GM21515 (cell line): ENCODE measurements at regions not wholly inside any gene's neighbourhood (a gene's known extent, or its start where the extent isn't known, plus 50 kb on each side); places are given as distances from the start of the nearest gene placed in this dataset.
"Not testable (repeated sequence)": the region's sequence is repeated elsewhere in the genome, so short reads cannot be mapped to it uniquely, and the experiment has no call there.

Source experiments
- ATAC-seq: cut with Tn5 transposase; IDR thresholded peaks from one replicate; pipeline ENCODE4 v1.9.1; 2021; ENCODE audit not compliant: unreplicated experiment

DNA sequence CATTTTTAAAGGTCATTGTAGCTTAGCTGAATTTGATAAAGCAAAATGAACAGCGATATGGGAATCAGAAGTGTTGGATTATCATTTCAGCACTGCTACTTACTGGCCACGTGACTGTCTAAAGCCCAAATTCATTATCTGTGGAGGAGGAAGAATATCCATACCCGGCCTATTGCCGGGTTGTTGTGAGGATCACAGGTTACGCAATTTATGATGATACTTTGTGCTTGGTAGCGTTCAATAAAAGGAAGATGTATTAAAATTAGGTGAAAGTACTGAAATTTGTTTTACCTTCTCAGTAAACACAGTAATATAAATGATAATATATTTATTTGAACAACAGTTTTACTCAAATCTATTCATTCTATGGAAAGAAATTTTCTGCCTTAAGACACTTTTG is 1540.2 kb downstream of the ADGRL3 start:
- no peak for ATAC-seq

DNA sequence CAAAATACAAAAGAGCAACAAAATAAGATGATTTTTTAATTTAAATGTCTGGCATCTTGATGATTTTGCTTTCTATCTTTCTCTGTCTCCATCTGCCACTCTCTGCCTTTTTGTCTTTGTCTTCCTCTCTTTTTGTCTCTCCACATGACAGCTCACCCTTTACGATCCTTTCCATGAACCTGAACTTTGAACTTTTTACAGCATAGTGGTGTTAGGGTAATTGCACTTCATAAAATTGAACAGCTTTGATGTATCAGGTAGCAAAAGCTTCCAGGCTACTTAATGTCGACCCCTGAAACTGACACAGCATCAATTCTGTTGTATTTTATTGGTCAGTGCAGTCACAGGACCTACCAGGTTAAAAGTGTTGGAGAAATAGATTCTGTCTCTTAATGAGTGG is 1517.0 kb downstream of the ADGRL3 start:
- ATAC-seq = no peak

DNA sequence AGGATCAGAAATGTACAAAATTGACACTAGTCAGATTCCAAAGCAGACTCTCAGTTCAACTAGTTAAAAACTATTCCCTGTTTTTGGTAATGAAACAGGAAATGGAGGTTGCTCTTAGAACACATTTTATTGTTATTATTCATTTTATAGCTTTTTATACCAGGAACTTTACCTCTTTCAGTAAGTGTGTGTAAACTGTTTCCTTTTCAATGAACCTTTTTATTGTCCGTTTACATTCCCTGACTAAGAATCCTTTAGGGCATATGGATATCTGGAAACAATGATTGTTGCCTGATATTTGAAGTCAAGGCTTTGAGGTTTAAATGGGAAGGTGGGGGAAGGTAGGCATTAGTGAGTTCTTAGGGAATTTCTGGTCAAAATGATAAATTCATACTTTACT is 1511.4 kb downstream of the ADGRL3 start:
- no peak for ATAC-seq

DNA sequence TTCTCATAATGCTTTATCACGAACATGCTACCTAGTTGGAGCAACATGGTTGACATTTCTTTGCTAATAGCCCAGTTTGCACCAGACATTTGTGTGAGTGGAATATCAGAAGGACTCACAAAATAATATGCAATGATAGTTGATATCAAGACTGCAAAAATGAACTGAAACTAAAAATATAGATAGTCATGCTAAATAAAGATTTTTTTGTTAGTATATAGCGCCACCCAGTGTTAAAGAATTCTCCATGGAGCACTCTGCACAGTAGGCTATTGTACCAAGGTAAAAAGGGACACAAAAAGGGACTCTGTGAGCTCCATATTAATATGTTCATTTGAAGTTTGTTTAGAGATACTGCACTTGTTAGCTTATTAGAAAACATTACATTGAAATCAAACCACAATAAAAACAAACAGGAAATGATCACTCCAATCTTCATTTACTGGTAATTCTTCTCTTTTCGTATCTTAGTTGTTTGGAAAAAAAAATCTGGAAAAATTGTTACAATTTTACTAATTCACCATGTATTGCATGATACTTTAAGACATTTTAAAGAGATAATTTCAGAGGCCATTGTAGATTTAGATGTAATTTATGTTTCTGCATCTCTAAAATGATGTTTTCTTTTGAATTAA is 1509.6 kb downstream of the ADGRL3 start:
- no peak for ATAC-seq

DNA sequence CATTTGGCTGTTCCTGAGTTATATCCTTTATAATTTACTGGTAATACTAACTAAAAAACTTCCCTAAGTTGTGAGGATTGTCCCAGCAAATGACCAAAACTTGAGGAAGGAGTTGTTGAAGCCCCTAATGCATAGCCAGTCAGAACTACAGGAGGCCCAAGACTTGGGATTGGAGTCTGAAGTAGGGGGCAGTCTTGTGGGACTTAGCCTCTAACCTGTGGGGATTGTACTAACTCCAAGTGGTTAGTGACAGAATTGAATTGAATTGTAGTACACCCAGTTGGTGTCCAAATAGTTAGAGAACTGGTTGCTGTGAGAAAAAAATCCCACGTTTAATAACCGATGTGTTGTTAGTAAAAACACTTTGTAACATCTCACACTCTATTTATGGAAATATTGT is 1506.3 kb downstream of the ADGRL3 start:
- ATAC-seq = no peak

DNA sequence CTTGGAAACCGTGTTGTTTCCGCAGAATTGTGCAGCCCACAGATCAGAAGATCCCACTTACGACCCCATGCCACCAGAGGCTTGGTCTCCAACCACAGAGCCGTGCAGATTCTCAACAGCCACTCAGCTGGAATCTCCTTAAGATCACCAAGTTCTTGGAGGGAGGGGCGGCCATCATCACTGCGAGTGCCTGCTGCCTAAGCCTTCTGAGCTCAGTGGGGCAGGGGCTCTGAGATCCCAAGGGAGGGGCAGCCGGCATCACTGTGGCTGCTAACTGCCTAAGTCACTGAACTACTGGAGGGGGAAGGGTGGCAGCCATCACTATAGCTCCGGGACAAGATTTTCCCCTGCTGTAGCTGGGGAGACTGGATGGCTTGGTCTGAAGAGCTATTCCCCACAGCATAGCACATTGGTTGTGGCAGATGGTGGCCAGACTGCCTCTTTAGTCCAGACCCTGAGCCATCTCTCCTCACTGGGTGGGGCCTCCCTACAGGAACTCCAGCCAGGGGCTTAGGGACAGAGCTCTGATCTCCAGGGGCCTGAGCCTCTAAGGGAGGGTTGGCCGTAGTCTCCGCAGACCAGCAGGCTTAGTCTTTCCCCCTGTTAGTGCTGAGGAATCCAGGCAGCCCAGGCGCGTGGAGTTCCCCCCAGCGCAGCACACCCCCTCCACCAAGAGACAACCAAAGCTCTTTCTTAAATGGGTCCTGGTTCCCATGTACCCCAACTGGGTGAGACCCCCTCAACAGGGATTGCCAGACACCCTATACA is 1483.9 kb downstream of the ADGRL3 start:
- ATAC-seq = no peak

DNA sequence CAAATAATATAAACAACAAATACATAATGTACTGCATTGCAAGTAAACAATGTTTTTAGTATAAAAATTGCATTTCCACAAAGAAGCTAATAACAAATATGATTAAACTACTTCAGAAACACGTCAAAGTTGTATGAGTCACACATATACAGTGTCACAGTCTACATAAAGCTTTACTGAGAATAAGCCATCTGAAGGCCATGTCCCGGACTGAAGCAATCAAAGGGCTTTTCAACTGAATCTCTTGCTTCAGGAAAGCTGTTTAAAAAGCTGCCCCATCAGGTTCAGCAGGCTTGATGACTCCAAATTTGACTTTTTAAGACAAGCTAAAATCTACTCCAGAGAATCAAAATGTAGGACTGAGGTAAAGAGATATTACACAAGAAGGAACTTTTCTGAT is 1476.8 kb downstream of the ADGRL3 start:
- no peak for ATAC-seq

DNA sequence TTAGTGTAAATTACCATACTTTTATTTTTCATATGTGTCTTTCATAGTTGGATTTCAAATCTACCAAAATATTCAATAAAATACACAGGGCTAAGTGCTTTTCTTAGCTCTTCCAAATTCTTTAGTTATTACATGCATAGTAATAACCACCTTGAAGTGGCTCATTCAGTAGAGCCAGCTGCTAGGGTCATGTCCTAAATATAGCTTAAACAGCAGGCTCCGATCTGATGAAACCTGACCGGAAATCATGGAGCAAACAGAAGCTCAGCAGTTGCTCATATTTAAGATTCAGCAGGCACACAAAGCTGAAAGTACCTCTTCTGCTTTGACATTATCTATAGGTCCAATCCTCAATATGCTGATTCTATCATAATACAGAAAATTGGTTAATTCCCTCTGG is 1470.4 kb downstream of the ADGRL3 start:
- ATAC-seq = no peak

DNA sequence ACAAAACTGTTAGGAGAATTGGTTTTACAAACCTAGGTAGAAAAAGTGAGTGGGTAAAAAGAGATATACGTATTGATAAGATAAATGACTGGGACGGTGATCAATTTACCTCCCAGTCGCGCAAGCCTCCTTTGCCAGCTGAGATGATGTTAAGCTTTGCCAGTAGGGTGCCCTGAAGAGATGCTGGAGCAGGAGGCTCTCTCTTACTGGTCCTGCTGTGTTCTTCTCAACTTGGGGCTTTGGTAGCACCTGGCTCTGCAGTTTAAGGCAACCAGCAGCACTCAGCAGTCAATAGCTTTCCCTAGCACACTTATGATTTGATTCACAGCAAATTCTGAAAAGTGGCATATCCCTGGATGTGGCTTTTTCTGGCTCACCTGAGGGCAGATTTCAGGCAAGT is 1461.7 kb downstream of the ADGRL3 start:
- no peak for ATAC-seq

DNA sequence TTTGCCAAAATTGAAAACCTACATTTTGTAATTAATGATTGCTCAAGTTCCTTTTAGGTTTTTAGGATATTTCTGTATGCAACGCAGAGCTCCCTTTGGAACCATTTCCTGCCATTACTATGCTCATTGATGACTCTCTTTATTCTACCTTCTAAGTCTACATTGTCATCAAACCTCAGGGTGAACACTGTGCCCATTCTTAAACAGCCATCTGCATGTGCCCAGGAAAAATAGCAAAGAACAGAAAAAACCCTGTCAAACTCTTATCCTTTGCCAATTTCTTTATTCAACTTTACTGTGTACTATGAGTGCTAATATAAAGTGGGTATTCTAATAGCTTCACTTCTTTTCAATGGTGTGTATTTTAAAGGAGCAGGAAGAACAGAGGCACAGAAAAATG is 1455.9 kb downstream of the ADGRL3 start:
- ATAC-seq = no peak

DNA sequence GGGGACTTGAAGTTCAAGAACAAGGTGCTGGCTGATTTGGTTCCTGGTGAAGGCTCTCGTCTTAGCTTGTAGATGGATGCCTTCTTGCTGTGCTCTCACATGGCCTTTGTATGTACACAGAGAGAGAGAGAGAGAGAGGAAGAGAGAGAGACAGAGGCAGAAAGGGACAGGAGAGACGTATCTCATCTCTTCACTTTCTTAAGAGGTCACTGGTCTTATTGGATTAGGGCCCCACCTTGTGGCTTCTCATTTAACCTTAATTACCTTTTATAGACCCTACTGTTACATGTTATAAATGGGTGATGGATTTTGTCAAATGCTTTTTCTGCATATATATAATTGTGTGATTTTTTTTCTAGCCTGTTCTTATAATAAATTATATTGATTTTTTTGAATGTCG is 1444.2 kb downstream of the ADGRL3 start:
- ATAC-seq = no peak

DNA sequence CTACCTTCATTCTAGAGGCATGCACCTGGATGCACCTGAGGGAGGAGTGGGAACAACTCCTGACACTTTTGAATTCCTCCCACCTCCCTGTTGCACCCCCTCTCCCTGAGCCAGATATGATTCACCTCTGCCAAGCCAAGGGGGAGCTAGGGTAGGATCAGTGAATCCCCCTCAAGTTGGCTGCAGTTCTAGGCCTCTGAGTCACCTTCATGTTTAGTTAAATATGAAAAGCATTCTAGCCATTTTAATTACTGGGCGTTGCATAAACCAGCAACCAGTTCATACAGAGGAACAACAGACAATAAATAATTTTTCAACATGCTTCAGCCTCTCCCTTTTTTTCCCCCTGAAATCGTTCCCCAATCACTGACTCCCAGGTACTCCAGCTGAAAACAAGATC is 1440.2 kb downstream of the ADGRL3 start:
- ATAC-seq = no peak

DNA sequence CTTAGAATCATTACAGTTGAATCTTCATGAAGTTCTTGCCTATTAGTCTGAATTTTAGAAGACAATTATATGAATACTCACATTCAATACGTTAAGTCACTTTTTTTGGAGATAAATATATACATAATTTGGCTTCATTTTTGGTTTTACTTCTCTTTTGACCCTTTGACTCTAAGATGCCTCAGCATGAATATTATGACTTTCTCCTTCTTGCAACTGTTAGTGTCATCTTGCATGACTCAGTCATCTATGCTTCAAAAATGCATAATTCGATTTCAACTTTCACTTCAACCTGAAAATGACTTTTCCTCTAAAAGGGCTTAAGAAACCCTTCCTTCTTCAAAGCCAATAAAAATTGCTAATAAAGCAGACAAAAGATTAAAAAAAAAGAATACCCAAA is 1427.5 kb downstream of the ADGRL3 start:
- ATAC-seq = no peak

DNA sequence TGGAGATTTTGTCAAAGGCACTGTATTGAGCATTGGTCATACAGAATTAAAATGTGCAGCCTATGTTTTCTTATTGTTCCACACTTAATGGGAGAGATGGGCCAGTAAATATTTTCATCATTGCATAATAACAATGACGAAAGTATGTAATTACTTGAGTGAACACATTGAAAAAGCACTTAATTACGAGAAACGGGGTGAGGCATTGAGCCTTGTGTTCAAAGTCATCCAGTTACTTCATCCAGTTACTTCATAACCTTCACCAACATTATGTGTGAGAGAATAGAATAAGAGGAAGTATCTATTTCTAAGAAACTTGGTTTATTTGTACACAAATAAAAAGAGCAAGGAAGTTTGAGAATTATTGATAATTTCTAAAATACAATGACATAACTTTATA is 1427.0 kb downstream of the ADGRL3 start:
- ATAC-seq = no peak

DNA sequence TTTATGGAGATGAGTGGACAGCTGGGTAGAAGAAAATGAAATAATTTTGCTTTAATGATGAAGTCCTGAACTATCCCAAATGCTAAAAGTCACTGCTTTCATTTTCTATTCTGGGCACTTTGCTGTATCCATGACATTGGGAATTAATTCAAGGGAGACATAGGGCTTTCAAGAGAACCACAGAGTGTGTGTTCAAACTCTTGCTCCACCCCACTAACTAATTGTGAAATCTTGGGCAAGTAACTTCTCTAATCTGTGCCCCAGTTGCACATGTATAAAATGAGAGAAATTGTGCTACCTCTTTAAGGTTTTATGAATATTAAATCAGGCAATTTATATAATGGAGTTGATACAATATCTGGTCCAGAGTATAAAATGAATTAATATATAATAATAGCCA is 1422.0 kb downstream of the ADGRL3 start:
- ATAC-seq = no peak

DNA sequence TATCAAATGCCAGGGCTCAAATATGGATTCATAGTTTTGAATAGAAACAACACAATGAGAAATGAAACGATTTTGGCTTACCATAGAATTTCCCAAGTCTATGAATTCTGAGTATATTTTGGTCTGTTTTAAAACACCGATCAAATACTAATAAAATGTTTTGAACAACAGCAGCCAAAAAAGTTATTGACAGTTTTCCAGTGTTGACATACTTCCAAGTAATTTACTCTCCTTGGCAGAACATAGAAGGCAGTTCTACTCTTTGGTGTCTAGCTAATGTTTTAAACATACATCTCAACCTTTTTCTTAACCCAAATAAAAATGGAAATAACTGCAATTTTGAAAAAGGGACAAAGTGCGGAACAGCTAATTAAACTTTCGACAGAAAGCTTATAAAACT is 1419.8 kb downstream of the ADGRL3 start:
- no peak for ATAC-seq

DNA sequence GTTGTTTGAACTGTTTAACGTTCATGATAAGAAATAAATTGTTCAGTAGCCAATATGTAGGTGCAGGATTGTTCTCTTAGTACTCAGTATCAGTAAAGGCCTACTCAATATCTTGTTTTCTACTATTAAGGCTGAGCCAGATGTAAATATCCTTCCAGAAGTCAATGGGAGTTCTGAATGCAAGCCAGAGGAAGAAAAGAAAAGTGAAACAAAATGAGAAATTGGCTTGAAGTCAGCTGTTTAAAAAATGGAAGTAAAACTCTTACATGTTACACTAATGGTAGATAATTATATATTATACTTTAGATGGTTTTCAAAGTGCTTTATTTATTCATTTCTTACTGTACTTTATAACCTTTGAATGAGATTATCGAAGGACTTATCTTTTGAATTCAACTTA is 1417.9 kb downstream of the ADGRL3 start:
- ATAC-seq = no peak

DNA sequence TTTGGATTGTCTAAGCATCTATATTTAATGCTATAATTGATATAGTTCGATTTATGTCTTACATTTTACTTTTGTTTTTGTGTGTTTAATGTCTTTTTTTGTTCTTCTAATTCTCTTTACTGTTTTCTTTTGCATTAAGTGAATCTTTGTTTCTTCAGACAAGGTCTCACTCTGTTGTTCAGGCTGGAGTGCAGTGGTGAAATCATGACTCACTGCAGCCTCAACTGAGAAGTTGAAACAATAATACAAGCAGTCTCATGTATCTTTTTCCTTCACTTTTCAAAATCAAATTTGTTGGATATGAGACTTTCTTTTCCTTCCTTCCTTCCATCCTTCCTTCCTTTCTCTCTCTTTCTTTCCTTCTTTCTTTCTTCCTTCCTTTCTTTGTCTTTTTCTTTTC is 1401.6 kb downstream of the ADGRL3 start:
- ATAC-seq = no peak

DNA sequence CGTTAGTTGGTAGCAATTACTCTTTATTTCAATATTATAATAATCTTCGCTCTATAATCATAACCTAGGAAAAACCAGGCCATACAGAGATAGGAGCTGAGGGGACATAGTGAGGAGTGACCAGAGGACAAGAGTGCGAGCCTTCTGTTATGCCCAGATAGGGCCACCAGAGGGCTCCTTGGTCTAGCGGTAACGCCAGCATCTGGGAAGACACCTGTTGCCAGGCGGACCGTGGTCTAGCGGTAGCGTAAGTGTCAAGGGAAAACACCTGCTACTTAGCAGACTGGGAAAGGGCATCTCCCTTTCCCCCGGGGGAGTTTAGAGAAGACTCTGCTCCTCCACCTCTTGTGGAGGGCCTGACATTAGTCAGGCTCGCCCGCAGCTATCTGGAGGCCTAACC is 1395.1 kb downstream of the ADGRL3 start:
- ATAC-seq = not testable (repeated sequence)

DNA sequence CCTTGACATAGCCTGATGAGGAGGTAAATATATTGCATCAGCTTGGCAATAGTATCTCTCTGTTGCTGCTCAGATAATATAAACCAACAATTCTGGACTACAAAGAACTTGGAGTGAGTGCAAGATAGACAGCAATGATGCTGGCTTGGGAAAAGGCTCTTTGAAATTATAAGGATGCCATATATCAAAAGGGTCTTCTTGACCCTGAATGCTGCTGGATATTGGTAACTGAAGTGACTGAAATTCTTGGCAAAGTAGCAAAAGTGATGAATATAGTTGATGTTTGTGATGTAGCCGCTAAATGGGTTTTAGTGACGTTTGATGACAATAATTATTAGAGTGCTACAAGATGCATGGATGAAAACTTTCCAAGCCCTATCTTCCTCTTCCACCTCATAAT is 1391.6 kb downstream of the ADGRL3 start:
- no peak for ATAC-seq

DNA sequence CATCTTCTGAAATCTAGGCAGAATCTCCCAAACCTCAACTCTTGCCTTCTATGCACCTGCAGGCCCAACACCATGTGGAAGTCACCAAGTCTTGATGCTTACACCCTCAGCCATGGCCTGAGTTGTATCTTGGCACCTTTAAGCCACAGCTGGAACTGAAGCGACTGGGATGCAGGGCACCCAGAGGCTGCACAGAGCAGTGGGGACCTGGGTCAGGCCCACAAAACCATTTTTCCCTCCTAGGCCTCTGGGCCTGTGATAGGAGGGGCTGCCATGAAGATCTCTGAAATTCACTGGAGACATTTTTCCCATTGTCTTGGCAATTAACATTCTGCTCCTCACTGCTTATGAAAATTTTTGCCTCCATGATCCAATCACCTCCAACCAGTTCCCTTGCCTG is 1388.5 kb downstream of the ADGRL3 start:
- ATAC-seq = no peak

DNA sequence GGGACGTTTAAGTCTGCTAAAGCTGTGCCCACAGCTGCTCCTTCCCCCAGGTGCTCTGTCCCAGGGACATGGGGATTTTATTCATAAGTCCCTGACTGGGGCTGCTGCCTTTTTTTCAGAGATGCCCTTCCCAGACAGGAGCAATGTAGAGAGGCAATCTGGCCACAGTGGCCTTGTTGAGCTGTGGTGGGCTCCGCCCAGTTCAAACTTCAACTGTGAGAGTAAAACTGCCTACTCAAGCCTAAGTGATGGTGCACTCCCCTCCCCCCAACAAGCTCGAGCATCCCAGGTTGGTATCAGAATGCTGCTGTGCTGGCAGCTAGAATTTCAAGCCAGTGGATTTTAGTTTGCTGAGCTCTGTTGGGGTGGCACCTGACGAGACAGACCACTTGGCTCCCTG is 1371.4 kb downstream of the ADGRL3 start:
- ATAC-seq = no peak

DNA sequence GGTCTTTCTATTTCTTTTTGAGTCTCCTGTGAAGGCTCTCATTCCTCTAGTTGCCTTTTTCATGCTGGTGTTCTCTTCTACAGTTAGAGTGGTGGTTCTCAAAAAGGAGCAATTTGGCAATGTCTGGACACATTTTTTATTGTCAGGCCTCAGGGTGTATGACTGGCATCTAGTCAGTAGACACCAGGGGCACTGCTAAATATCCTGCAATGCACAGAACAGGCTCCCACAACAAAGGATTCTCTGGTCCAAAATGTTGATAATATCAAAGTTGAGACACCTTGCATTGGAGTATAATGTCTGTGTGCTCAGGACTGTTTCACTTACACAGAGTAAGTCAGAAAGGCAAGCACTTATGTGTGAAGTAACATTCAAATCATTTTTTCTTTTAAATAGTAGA is 1360.7 kb downstream of the ADGRL3 start:
- no peak for ATAC-seq
